SK-N-SH treated with all-trans-retinoic acid at 6 μM for 48 hours (cell line): ENCODE measurements at regions not wholly inside any gene's neighbourhood (a gene's known extent, or its start where the extent isn't known, plus 50 kb on each side); places are given as distances from the start of the nearest gene placed in this dataset.

Source experiments
- ATAC-seq: fragments of 200-7000 bp; cut with Tn5 transposase; 3 replicates; pipeline ENCODE4 v1.9.1; 2020; ENCODE audit warnings: mild to moderate bottlenecking, moderate library complexity
- ARNTL ChIP-seq: fragments of 450-650 bp; formaldehyde crosslinking; IDR thresholded peaks from 2 replicates; pipeline ENCODE4 v1.5.0; 2020; ENCODE audit warnings: low read depth, mild to moderate bottlenecking, moderate library complexity, borderline replicate concordance
- BACH2 ChIP-seq: fragments of 250-450 bp; sonication (Bioruptor Pico); IDR thresholded peaks from 2 replicates; pipeline ENCODE4 v1.9.0; 2021; ENCODE audit warnings: mild to moderate bottlenecking, borderline replicate concordance
- CREB5 ChIP-seq: fragments of 250-450 bp; sonication (Bioruptor Pico); IDR thresholded peaks from 2 replicates; pipeline ENCODE4 v1.5.1; 2020; ENCODE audit warnings: low read depth, mild to moderate bottlenecking, moderate library complexity
- CSDC2 ChIP-seq: fragments of 250-450 bp; sonication (Bioruptor Pico); IDR thresholded peaks from 2 replicates; pipeline ENCODE4 v1.5.0; 2020; ENCODE audit warnings: mild to moderate bottlenecking, moderate library complexity
- CSRNP3 ChIP-seq: fragments of 250-450 bp; sonication (Bioruptor Pico); IDR thresholded peaks from 2 replicates; pipeline ENCODE4 v1.5.1; 2021; ENCODE audit warnings: mild to moderate bottlenecking, moderate library complexity
- ESRRG ChIP-seq: fragments of 250-450 bp; sonication (Bioruptor Pico); IDR thresholded peaks from 2 replicates; pipeline ENCODE4 v1.6.1; 2021; ENCODE audit warnings: mild to moderate bottlenecking
- GLIS3 ChIP-seq: fragments of 250-450 bp; sonication (Bioruptor Pico); IDR thresholded peaks from 2 replicates; pipeline ENCODE4 v1.5.0; 2020; ENCODE audit warnings: mild to moderate bottlenecking, moderate library complexity
- ISL1 ChIP-seq: fragments of 250-450 bp; sonication (Bioruptor Pico); IDR thresholded peaks from 2 replicates; pipeline ENCODE4 v2.1.2; 2022; ENCODE audit warnings: mild to moderate bottlenecking, moderate library complexity
- OSR1 ChIP-seq: fragments of 250-450 bp; sonication (Bioruptor Pico); IDR thresholded peaks from 2 replicates; pipeline ENCODE4 v1.8.0; 2022; ENCODE audit warnings: moderate library complexity, mild to moderate bottlenecking, inconsistent platforms
- PATZ1 ChIP-seq: fragments of 250-450 bp; sonication (Bioruptor Pico); IDR thresholded peaks from 2 replicates; pipeline ENCODE4 v1.8.0; 2020; ENCODE audit warnings: mild to moderate bottlenecking, moderate library complexity, borderline replicate concordance
- PPARA ChIP-seq: fragments of 250-450 bp; sonication (Bioruptor Pico); IDR thresholded peaks from 2 replicates; pipeline ENCODE4 v1.5.0; 2020; ENCODE audit warnings: mild to moderate bottlenecking, borderline replicate concordance
- RARB ChIP-seq: fragments of 250-450 bp; sonication (Bioruptor Pico); IDR thresholded peaks from 2 replicates; pipeline ENCODE4 v1.8.0; 2021; ENCODE audit warnings: mild to moderate bottlenecking, moderate library complexity
- SNAI2 ChIP-seq: fragments of 250-450 bp; sonication (Bioruptor Pico); IDR thresholded peaks from 2 replicates; pipeline ENCODE4 v1.5.0; 2020; ENCODE audit warnings: mild to moderate bottlenecking, moderate library complexity
- TCF4 ChIP-seq: fragments of 250-450 bp; sonication (Bioruptor Pico); IDR thresholded peaks from 2 replicates; pipeline ENCODE4 v1.8.0; 2021; ENCODE audit warnings: mild to moderate bottlenecking, moderate library complexity, borderline replicate concordance
- TOX ChIP-seq: fragments of 250-450 bp; sonication (Bioruptor Pico); IDR thresholded peaks from 2 replicates; pipeline ENCODE4 v1.8.0; 2021; ENCODE audit warnings: mild to moderate bottlenecking, moderate library complexity, borderline replicate concordance
- TSHZ2 ChIP-seq: fragments of 250-450 bp; sonication (Bioruptor Pico); IDR thresholded peaks from 2 replicates; pipeline ENCODE4 v1.5.0; 2020; ENCODE audit warnings: mild to moderate bottlenecking, moderate library complexity
- ZFP3 ChIP-seq: fragments of 250-450 bp; sonication (Bioruptor Pico); IDR thresholded peaks from 2 replicates; pipeline ENCODE4 v1.5.0; 2020; ENCODE audit warnings: mild to moderate bottlenecking, moderate library complexity
- ZFP30 ChIP-seq: fragments of 450-650 bp; formaldehyde crosslinking; IDR thresholded peaks from 2 replicates; pipeline ENCODE4 v1.5.0; 2022; ENCODE audit warnings: mild to moderate bottlenecking, moderate library complexity
- ZNF565 ChIP-seq: fragments of 450-650 bp; formaldehyde crosslinking; conservative IDR thresholded peaks from 2 replicates; pipeline ENCODE4 v1.5.0; 2020; ENCODE audit warnings: low read depth, mild to moderate bottlenecking, moderate library complexity
- ZNF8 ChIP-seq: fragments of 450-650 bp; formaldehyde crosslinking; IDR thresholded peaks from 2 replicates; pipeline ENCODE4 v1.5.0; 2020; ENCODE audit warnings: mild to moderate bottlenecking, moderate library complexity

DNA sequence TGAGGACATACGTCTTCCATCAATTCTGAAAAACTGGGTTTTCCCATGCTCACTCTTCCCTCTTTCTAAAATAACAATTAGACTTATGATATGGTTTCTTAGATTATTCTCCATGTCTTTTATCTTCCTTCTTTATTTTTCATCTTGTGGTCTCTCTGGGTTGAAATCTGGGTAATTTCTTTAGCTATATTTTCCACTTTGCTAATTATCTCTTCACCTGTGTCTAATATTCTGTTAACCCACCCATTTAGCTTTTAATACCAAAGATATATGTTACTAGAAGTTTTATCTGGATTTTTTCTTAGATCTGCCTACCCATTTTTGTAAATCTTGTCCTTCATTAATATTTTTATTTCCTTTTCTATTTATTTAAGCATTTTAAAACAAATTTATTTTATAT is 121.8 kb downstream of the TENT5A start:
- no peak for ATAC-seq

GRCh38 chr6:81625216-81625615 is 127.3 kb downstream of the TENT5A start:
- ATAC-seq = no peak
- TF ChIP-seq PATZ1 (CRISPR knock-in tag) (no peak), TOX (CRISPR knock-in tag) (no peak), OSR1 (CRISPR knock-in tag) (no peak), PPARA (no peak), BACH2 (CRISPR knock-in tag) (no peak), ESRRG (no peak), ZFP30 (CRISPR knock-in tag) (no peak), RARB (CRISPR knock-in tag) (no peak), ZNF8 (CRISPR knock-in tag) (no peak), ARNTL (CRISPR knock-in tag) (no peak), ZNF565 (CRISPR knock-in tag) (no peak), ISL1 (CRISPR knock-in tag) (no peak), TCF4 (CRISPR knock-in tag) (no peak), CREB5 (CRISPR knock-in tag) (no peak), TSHZ2 (CRISPR knock-in tag) (no peak), CSDC2 (no peak), ZFP3 (CRISPR knock-in tag) (no peak), SNAI2 (CRISPR knock-in tag) (no peak), GLIS3 (no peak), CSRNP3 (CRISPR knock-in tag) (no peak)

More for the DNA sequence above, 121.8 kb downstream of the TENT5A start:
- TF ChIP-seq ZFP3 (CRISPR knock-in tag) = no peak
- TF ChIP-seq RARB (CRISPR knock-in tag) = no peak
- peak; percentile 99 for TF ChIP-seq ZFP30 (CRISPR knock-in tag)
- no peak for TF ChIP-seq PATZ1 (CRISPR knock-in tag)

DNA sequence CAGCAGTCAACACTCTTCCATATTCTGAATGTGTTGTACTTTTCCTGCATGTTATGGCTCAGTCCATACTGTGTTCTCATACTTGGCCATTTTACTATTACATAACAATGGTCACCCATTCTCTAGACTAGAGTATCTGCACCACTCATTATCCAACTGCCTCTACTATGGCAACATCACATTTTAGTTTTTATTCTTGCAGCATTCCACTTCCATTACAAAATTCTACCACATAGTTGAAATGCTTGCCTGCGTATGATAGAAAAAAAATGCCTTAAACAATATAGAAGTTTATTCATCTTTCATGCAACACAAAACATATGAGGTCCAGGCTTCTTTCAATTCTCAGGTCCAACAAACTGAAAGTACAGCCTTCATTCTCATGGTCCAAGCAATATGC is 128.0 kb downstream of the TENT5A start:
- no peak for ATAC-seq

More for the DNA sequence above, 128.0 kb downstream of the TENT5A start:
- no peak for TF ChIP-seq CREB5 (CRISPR knock-in tag)
- no peak for TF ChIP-seq RARB (CRISPR knock-in tag)
- no peak for TF ChIP-seq SNAI2 (CRISPR knock-in tag)
- TF ChIP-seq PATZ1 (CRISPR knock-in tag) = no peak
- TF ChIP-seq CSDC2 = no peak
